ENCODE measurements at regions not wholly inside any gene's neighbourhood (a gene's known extent, or its start where the extent isn't known, plus 50 kb on each side); places are given as distances from the start of the nearest gene placed in this dataset.
"Not testable (repeated sequence)": the region's sequence is repeated elsewhere in the genome, so short reads cannot be mapped to it uniquely, and the experiment has no call there.

DNA sequence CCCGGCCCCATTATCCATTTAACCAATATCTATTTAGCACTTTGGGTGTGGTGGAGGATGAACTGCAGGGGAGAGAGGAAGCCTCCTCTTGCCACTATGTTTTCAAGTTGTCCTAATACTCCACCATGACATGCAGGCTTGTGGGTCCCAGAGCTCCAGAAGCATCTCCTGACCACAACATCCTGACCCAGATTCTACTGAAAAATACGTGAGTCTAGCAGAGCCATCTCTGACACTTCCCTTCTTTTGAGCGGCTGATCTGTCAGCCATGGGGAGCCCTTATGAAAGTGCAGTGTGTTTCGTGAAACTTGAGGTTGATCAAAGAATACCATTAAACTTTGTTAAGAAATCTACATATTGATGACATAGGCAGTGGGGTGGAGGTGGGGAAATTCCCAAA is 126.6 kb downstream of the UNC93B1 start:
- not testable (repeated sequence) for DNase-seq (ENCODE audit: low spot score)

DNA sequence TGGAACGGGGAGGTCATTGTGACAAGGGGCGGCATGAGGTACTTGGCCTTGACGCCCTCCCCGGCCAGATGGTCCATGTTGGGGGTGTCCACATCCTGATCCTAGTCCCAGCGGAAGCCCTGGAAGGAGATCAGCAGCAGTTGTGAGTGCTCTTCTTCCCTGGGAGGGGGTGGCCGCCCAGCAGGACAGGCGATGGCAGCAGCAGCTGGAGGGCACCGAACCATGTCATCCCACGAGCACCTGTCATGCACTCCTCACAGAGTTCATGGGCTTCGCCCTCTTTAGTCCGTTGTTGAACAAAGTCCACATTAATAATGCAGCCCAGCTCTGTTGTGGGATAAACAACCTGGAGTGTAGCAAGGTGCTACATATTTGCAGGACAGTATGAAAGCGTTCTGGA is 130.7 kb downstream of the UNC93B1 start:
- not testable (repeated sequence) for DNase-seq (ENCODE audit: low spot score)

DNA sequence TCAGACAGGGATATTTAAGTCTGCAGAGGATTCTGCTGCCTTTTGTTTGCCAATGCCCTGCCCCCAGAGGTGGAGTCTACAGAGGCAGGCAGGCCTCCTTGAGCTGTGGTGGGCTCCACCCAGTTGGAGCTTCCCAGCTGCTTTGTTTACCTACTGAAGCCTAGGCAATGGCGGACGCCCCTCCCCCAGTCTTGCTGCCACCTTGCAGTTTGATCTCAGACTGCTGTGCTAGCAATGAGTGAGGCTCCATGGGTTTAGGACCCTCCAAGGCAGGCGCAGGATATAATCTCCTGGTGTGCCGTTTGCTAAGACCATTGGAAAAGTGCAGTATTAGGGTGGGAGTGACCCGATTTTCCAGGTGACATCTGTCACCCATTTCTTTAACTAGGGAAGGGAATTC is 132.7 kb downstream of the UNC93B1 start:
- DNase-seq (ENCODE audit: low spot score), result not testable (repeated sequence)

DNA sequence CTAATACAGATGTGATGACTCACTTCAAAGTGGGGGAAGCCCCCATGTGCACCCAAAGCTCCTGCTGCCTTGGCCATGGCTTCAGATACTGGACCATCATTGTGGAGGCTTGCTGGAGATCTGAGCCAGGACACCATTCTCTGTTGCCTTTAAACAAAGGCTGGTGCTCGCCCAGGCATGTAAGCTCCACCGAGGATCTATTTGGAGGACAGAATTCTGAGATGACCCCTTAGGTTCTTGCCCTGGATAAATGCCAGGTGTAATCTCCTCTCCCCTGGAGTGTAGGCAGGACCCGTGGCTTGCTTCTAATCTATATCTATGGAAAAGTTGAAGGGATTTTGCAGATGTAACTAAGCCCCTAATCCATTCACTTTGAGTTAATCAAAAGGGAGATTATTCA is 141.0 kb downstream of the UNC93B1 start:
- DNase-seq (ENCODE audit: low spot score), result not testable (repeated sequence)

DNA sequence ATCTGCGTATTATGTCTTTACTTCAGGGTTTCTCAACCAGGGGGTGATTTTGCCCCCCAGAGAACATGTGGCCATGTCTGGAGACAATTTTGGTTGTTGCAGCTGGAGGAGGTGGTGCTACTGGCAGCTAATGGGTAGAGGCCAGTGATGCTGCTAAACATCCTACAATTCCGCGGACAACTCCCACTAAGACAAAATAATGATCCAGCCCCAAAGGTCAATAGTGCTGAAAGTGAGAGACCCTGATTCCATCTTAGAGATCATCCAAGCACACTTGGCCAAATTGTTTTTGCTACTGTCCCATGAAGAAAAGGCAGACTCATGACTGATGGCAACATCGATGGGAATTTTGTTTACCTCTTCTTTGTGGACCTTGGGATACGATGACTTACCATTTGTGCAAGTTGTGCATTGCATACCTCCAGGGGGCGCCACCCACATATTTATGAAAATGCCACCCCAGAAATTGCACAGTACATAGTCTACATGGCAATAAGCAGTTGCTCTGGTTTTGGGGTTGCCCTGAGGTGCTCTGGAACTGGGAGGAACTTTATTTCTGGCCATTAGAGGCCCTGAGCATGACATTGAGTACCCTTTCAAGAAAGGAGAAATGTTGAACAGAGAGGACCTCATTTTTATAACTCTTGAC is 144.3 kb downstream of the UNC93B1 start:
- not testable (repeated sequence) for DNase-seq (ENCODE audit: low spot score)

DNA sequence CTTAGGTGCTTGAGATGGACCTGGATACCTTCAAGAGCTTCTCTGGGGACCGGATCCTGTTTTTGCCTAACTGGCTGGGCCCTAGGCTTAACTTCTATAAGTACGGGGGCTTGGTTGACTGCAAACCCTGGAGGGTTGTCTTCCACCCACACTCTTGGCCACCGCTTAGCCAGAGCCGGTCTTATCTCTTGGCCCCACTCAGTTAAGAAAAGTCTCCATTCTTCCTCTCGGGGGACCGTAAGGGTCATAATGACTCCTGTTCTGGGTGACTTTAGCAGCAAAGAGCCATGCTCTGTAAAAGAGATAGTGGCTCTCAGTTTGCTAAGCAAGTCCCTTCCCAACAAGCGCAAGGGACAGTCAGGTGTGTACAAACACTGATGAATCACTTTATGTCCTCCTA is 153.2 kb downstream of the UNC93B1 start:
- DNase-seq (ENCODE audit: low spot score), result not testable (repeated sequence)

DNA sequence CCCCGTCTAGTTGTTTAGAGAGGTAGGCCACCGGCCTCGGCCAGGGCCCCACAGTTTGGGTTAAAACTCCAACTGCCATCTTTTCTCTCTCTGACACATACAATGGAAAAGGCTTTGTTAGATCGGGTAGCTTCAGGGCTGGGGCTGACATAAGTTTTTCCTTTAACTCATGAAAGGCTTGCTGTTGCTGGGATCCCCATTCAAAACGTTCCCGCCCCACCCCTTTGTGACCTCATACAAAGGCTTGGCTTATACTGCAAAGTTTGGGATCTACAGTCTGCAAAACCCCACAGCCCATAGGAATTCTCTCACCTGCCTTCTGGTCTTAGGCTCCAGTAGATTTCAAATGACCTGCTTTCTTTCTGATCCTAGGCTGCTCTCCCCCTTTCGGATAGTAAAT is 154.1 kb downstream of the UNC93B1 start:
- not testable (repeated sequence) for DNase-seq (ENCODE audit: low spot score)

DNA sequence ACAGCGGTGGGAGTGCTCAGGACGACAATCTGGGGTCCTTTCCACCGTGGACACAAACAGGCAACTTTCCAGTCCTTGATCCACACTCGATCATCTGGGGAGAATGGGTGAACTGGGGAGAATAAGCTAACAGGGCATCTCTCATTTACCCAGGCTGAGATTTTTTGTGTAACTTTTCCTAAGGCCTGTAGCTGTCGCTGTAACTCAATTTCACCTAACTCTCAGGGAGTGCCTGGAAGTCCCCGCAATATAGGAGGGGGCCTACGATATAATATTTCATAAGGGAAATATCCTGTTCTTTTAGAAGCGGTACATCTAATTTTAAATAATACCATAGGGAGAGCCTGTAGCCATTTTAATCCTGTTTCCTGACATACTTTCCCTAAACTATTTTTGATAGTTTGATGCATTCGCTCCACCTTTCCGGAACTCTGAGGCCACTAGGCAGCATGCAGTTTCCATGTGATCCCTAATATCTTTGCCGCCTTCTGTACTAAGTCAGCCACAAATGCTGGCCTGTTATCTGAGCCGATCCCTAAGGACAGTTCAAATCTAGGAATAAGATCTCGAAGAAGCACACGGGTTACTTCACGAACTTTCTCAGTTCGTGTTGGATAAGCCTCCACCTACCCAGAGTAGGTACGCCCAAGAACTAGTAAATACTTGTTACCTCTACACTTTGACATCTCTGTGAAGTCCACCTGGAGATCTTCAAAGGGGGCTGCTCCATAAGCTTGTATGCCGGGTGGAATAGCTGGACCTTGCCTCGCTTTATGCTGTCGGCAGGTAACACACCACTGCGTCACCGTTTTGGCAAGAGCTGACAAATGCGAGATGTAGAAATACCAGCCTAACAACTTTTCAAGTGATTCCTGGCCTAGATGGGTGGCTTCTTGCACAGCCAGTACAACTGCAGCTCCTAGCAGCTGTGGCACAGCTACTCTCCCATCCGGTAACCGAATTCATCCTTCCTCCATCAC is 155.7 kb downstream of the UNC93B1 start:
- DNase-seq (ENCODE audit: low spot score), result not testable (repeated sequence)

DNA sequence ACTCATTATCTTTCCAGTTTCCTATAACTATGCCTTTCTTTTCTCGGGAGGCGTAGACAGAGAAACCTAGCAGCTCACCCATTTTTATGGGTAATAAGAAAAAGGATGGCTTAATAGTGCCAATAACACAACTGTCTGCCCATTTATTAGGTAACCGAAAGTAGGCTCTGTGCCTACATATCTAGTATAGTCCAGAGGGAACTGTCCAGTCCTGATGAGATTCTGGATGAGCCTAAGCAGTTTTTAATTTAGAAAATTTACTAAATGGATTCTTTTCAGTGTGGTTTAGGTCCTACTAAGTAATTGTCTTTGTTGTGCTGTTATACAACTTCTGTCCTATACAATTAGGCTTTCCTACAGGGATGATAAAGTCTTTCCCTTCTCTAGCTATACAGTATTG is 157.6 kb downstream of the UNC93B1 start:
- not testable (repeated sequence) for DNase-seq (ENCODE audit: low spot score)

DNA sequence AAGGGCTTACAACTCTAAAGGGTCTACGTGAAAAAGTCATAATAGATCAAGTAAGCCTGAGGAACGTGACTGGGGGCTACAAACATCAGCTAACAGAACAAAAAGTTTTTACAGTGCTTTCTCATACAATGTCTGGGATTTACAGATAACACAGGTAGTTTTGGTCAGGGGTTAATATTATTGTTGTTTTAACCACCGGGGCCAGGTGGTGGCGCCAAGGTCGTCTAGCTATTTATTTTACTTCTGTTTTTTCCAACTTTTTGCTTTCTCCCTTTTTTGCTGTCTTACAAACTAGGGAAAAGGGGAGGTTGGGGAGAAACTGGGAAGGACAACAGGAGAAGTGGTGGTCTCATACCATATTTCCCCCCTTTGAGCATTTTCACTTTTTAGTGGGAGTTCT is 158.6 kb downstream of the UNC93B1 start:
- not testable (repeated sequence) for DNase-seq (ENCODE audit: low spot score)

DNA sequence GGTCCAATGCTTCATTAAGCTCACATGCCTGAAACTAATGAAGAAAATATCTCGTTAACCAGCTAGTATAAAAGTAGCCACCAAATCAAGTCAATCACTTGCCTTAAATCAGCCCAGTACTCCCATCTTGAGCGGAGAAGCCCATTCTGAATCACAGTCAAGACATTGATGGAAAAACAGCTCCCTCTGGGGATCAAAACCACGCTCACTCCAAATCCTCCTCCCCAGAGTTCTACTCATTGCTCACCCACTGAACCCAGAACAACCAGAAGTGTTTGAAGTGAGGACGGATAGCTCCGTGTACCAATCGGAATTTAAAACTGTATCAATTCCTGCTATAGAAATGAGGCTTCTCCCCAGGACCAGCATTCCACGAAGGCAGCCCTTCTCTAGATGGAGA is 163.3 kb downstream of the UNC93B1 start:
- DNase-seq (ENCODE audit: low spot score), result not testable (repeated sequence)

DNA sequence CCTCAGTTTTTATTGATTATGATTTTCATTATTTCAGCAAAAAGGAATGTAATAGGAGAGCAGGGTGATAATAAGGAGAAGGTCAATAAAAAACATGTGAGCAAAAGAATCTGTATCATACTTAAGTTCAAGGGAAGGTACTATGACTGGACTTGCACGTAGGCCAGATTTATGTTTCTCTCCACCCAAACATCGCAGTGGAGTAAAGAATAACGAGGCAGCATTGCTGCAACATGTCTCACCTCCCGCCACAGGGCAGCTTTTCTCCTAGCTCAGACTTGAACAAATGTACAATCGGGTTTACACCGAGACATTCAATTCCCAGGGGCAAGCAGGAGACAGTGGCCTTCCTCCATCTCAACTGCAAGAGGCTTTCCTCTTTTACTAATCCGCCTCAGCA is 155.7 kb upstream of the ALDH3B2 start:
- not testable (repeated sequence) for DNase-seq (ENCODE audit: low spot score)

DNA sequence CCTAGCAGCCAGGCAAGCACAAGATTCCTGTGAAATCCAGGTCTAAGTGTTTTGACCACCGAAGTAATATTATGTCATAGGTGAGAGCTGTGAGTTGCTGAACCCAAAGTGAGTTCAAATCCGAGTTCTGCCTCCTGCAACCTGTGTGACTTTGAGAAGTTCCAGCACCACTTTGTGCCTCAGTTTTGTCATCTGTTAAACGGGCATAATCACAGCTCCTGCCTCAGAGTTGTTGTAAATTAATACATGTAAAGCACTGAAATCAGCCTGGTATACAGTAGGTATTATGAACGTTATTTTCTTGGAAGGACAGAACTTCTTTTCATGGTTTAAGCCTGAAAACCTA is 152.5 kb upstream of the ALDH3B2 start:
- DNase-seq (ENCODE audit: low spot score), result not testable (repeated sequence)

DNA sequence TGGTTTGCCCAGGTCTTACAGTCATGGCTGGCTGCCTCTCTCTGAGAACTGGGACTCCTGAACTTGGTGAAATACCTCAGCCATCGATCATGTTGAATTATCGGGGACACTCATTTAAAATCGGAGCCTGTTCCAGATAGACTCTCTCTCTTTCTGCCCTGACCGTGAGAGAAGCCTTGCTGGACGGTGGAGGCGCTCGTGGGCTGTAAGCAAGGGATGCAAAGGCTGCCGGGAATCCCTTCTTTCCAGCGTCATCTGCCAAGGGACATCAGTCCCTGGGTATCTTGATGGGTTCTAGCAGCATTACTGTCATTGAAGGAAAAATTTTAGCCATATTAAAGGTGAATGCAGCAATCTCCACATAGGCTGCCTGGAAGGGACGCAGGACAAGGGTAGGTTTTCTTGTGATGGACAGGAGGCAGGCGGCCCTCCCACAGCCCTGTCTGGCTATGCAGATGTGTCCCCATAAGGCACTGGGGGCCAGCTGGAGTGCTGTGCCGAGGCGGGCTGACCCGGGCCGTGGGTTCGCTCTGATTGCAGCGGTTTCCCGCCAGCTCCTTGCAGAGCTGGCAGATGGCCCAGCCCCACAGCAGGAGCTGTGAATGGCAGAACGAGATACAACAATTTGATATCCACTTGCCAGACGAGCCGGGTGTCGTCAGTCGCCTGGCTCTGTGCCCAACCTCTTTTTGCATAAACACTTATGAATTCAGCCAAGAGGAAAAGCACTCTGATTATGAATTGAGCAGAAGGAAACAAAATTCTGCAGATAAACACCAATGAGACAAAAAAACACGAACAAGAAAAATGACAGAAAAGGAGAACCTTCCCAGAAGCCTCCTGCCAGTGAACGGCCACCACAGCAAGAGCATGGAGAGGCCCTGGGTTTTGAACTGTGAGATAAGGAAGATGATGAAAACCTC is 151.9 kb upstream of the ALDH3B2 start:
- DNase-seq (ENCODE audit: low spot score), result peak; percentile 62

DNA sequence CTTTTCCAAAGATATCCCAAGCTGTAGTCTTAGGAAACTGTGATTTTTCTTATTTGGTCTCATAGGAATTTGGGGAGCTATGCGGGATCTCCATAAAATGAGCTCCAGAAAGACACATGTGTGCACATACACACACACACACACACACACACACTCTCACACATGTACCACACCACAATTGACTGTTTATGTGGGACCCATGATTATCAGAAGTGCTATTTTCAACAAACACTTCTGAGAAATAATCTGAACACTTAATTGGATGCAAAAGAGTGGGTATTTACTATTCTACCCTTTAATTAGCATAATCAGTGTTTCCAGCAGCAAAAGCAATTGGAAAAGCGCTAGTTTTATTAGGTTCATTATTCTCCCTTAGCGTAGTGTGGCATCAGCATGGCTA is 150.4 kb upstream of the ALDH3B2 start:
- DNase-seq (ENCODE audit: low spot score), result not testable (repeated sequence)

DNA sequence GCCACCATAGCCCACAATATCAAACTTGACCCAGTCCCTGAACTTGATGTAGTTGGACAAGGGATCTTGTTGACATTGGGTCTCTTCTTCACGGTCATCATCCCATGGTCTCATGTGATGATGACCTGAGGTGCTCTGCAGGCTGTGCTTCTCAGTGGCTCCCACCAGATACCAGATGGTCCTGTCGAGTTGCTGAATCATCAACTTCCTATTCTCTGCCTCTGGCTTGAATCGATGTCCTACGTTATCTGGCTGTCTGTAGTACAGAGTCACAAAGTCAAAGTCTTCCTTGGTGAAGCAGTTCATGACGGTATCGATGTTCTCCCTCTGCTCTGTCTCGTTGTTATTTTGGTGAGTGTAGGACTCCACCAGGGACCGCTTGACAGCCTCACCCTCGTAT is 145.7 kb upstream of the ALDH3B2 start:
- no peak for DNase-seq (ENCODE audit: low spot score)

DNA sequence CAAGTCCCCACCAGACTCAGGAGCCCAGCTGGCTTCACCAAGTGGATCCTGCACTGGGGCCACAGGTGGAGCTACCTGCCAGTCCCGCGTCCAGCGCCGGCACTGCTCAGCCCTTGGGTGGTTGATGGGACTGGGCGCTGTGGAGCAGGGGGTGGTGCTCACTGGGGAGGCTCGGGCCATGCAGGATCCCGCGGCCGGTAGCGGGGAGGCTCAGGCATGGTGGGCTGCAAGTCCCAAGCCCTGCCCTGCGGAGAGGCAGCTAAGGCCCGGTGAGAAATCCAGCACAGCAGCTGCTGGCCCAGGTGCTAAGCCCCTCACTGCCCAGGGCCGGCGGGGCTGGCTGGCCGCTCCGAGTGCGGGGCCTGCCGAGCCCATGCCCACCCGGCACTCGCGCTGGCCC is 143.1 kb upstream of the ALDH3B2 start:
- DNase-seq (ENCODE audit: low spot score), result not testable (repeated sequence)

DNA sequence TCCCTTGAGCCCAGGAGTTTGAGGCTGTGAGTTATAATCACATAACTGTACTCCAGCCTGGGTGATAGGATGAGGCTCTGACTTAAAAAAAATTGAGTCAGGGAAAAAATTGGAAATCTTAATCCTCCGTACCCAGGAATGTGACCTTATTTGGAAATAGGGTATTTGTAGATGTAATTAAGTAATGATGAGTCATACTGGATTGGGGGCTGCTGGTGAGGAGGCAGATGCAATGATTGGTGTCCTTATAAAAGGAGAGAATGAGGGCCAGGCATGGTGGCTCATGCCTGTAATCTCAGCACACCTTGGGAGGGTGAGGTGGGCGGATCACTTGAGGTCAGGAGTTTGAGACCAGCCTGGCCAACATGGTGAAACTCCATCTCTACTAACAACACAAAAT is 134.9 kb upstream of the ALDH3B2 start:
- not testable (repeated sequence) for DNase-seq (ENCODE audit: low spot score)

DNA sequence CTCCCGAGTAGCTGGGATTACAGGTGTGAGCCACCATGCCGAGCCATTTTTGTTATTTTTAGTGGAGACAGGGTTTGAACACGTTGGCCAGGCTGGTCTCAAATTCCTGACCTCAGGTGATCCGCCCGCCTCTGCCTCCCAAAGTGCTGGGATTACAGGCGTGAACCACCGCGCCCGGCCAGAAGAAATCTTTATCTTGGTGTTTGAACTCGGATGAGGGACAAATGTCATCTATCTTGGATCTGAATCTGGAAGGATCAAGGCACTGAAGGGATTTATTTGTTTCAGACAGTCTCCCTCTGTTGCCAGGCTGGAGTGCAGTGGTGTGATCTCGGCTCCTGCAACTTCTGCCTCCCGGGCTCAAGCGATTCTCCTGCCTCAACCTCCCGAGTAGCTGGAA is 133.5 kb upstream of the ALDH3B2 start:
- not testable (repeated sequence) for DNase-seq (ENCODE audit: low spot score)

DNA sequence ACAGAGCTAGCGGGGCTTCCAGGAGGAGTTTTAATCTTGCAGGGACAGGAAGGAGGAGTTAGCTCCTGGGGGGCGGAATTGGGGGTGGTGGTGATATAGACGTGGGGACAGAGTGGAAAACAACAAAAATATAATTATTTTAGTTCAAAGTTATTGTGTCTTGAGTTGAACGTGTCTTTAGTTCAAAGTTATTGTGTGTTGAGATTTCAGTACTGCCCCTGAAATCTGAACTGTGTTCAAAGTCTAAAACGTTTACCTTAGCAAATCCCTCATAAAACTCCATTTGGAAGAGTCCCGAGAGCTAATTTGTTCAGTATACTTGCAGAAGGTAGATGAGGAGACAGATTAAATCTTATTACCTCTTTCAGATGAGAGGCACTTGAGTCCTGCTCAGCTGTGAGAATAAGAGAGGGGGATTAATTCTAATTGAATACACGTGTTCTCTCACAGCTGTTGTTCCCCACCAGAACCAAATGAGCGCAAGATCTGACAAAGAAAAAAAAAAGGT is 132.4 kb upstream of the ALDH3B2 start:
- DNase-seq (ENCODE audit: low spot score), result not testable (repeated sequence)

DNA sequence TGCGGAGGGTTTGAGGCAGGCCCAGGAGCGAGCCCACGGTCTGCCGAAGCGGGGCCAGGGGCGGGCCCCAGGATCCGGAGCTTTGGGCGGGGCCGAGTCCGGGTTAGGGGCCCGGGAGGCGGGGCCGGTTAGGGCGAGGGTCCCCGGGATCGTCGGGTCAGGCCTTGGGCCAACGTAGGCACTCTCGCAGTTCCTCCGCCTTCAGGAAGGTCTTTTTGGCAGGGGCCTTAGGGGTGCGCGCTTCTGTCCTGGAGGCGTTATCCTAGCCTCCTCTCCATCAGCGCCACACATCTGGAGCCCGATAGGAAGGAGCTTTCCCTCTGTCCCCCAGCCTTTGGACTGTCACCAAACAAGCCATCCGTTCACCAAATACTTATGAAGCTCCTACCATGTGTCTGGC is 131.8 kb upstream of the ALDH3B2 start:
- DNase-seq (ENCODE audit: low spot score), result not testable (repeated sequence)
